ENCODE measurements at regions not wholly inside any gene's neighbourhood (a gene's known extent, or its start where the extent isn't known, plus 50 kb on each side); places are given as distances from the start of the nearest gene placed in this dataset.

DNA sequence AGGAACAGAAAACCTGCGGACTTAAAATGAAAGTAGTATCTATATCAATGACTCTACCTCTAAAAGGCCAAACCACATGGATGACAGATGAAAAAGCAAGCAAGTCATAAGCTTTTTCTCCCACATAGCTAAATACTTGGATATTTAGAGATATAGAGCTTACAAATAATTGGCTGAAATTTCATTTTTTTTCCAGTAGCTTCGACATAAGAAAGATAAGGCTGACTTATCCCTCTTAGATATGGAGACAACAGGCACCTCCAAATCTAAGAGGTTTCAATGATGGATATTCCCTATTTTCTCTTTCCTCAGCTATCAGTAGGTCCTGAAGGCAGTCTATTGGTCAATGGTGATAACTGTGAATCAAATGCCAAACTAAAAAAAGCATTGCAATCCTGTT is 460.3 kb downstream of the MEIS1 start:
- TF ChIP-seq, protein P1, sequence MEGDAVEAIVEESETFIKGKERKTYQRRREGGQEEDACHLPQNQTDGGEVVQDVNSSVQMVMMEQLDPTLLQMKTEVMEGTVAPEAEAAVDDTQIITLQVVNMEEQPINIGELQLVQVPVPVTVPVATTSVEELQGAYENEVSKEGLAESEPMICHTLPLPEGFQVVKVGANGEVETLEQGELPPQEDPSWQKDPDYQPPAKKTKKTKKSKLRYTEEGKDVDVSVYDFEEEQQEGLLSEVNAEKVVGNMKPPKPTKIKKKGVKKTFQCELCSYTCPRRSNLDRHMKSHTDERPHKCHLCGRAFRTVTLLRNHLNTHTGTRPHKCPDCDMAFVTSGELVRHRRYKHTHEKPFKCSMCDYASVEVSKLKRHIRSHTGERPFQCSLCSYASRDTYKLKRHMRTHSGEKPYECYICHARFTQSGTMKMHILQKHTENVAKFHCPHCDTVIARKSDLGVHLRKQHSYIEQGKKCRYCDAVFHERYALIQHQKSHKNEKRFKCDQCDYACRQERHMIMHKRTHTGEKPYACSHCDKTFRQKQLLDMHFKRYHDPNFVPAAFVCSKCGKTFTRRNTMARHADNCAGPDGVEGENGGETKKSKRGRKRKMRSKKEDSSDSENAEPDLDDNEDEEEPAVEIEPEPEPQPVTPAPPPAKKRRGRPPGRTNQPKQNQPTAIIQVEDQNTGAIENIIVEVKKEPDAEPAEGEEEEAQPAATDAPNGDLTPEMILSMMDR (tag by site-specific recombination; IDR thresholded peaks at IDR 0.05): no peak
- no peak for TF ChIP-seq SP2 (tag by site-specific recombination; IDR thresholded peaks at IDR 0.05)
